Stimulated activated CD4-positive, alpha-beta T cell treated with anti-CD3 and anti-CD28 coated beads, Interleukin-12 subunit alpha, Interleukin-12 subunit beta, amount 100 ng/mL, for 48 hours (primary cell): ENCODE measurements at regions not wholly inside any gene's neighbourhood (a gene's known extent, or its start where the extent isn't known, plus 50 kb on each side); places are given as distances from the start of the nearest gene placed in this dataset.

ENCODE experiments used
- DNase-seq, 3 donors: peaks; one replicate each; pipeline ENCODE4 v3.0.0-alpha.2; 2020; ENCODE audit warnings: low read depth in 2 of 3, low spot score in 1 of 3

DNA sequence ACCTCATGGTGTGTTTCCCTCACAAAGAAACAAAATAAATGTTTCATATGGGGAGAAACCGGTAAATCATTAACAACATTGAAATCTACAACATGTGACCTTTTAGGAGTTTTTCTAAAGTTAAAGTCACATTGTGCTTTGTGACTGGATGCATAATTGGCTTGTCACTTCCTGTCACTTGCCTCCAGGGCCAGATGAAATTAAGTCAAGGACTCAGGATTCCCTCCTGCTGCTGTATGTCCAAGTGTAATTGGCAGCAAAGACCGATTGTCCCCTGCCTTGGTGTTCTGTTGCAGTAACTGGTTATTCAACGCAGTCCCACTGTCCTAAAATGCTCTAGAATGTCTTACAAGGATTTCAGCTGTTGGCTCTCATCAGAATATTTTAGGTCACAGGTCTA, 448.2 kb downstream of the LIG4 start:
- DNase-seq: no peak

DNA sequence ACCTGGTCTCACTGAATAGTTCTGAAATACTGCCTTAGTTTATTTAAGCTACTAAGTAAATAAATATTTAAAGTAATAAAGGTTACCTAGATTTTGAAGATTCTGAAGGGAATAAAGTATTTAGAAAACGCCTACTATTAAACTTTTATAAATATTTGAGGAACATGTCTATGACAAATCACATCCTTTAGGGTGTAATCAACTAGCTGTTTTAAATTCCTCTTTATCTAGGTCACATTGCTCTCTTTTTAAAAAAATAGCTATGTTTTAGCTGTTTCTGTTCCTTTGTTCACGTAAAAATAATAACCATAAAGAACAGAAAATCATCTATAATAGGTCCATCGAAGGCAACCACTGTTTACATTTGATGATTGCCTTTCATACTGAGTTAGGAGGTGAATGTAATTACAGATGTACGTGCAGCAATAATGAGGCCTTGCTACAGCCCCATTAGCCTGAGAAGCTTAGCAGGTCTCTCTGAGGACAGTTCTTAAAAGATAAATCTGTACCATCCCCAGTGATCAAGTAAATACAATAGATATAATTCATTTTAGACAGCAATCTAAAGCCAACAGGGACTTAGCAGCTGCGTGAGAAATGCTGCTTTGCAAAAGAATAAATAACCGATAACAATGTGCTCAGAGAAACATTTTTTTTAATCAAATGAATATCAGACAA, 449.5 kb downstream of the LIG4 start:
- DNase-seq: no peak

DNA sequence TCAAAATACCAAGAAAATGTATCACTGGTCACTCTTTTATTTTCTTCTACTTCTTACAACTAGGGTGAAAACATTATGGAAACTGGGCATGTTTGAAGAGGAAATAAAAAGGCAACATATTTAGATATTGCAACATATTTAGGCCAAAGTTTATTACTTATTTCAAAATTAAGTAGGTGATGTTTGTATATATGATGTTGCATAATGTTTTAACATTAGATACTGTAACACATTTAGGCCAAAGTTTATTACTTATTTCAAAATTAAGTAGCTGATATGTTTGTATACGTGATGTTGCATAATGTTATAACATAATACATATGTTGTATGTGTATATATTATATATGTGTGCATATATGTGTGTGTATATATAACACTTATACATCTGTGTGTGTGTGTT, 451.3 kb downstream of the LIG4 start:
- DNase-seq: no peak

DNA sequence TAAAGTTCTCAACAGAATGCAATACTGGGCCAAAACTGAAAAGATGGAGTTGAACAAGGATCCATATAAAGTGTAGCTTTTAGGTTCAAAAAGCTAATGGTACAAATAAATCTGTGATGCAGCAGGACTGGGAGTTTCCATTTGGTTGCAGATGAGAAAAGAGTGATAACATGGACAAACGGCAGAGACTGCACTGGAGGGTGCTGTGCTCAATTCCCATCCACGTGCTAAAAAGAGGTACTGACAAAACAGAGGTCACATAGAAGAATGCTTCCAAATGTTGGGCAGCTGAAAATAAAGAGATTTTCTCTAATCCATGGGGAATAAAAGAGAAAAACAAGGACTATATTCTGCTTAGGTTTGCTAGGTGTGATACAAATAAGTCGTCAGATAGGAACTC, 461.6 kb downstream of the LIG4 start:
- DNase-seq: no peak

DNA sequence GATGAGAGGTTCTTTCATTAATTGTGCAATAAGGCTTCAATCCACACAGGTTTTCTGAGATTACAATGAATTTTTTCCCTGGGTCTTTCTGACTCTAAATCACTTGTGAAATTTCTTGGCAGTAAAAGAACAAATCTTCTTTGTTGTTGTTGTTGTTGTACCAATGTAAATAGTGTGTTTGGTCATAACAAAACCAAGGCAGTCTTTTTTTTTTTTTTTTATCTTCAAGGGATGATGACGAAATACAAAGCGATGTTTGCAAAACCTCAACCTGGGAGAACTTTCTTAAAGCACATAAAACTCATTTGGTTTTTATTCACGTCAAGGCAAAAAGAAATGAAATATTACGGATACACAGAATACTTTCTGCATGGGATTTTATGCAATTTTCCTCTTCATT, 462.0 kb downstream of the LIG4 start:
- DNase-seq: no peak

DNA sequence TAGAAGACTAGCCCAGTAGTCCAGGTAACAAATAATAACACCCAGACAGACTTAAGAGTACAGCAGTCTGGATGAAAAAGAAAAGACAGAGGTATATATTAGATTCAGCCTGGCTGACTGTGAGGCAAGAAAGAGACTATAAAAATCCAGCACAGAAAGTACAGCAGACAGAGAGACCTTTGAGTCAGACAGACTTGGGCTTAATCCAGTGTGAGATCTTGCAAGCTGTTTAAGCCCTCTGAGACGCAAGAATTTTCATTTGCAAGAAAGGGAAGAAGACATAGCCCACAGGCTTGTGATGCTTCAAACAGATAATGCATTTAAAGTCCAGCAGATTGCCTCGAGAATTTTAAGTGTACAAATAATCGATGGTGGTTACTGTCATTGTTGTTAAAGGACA, 471.4 kb downstream of the LIG4 start:
- DNase-seq: no peak

DNA sequence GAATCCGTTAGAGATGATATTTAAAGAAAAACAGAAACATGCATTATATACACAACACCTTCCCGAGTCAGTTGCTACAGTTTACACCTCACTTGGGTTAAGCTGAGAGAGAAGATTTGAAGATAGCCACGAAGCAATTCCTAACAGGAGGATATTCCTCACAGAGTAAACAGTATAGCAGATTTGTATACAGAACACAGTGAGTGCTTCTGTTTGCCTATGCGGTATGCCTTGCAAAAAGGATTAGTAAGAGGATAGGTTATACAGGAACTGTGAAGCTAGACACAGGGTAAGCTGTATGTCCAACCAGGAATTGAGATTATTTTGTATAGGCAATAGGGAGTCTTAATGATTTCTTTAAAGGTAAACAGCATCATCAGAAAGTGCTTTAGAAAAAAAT, 471.8 kb downstream of the LIG4 start:
- DNase-seq: no peak

DNA sequence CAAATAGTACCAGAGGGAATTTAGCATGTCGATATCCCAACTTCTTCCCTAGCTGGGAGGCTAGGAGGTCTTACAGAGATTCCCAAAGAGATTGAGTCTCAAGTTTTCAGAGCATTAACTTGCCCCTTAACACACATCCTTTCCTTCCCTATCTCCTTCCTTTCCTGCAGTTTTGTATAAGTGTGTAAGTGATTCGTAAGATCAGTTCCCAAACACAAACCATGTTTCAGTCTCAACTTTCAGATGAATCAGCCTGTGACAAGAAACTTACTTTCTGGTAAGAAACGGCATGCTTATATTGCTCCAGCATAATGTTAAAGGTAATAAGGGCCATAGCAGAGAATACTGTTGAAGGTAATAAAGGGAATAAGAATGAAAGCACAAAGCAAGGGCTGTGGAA, 472.2 kb downstream of the LIG4 start:
- no peak for DNase-seq

DNA sequence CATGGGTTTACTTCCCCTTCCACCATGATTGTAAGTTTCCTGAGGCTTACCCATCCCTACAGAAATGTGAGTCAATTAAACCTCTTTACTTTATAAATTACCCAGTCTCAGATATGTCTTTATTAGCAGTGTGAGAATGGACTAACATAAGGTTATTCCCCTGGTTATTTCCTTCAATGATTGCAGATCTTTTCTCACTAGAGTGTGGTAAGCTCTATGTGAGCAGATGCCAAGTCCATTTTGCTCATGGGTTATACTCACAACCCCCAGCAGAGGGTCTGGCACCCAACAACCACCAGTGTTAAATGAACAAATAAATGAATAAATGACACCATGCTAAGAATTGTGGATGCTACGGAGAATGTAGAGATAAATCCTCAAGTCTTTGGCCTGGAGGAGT, 472.8 kb downstream of the LIG4 start:
- no peak for DNase-seq

DNA sequence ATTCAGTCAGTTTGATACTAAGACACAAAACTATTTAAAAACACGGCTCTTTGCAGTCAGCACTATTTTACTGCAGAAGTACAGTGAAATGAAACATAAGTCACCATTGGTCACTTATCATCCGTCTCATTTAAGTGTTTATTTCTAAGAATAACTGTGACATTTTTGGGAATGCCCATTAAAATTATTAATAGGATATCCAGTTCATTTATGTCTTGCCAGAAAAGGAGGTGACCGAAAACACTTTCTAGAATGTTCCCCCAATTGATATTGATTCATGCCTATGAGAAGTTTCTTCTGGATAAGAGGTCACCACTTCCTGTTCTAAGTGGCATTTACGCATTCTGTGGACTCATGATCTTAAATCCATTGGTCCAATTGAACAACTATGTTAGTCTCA, 477.3 kb downstream of the LIG4 start:
- no peak for DNase-seq

DNA sequence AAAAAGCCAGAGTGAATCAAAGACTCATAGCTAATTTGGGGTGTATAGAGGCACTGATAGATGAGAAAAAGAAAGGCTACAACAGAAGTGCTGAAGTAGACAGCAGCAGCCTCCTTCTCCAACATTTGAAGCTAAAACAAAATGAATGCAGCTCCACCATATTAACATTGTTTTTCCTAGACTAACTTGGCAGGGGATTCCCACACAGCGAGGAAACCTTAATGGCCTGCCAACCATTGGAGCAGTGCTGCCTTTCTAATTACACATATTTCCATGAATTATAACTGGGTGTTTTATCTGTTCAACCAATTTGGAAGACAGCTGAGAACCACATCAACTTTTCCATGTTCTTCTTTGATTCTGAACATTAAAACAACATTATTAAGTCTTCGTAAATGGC, 478.6 kb downstream of the LIG4 start:
- DNase-seq: no peak

DNA sequence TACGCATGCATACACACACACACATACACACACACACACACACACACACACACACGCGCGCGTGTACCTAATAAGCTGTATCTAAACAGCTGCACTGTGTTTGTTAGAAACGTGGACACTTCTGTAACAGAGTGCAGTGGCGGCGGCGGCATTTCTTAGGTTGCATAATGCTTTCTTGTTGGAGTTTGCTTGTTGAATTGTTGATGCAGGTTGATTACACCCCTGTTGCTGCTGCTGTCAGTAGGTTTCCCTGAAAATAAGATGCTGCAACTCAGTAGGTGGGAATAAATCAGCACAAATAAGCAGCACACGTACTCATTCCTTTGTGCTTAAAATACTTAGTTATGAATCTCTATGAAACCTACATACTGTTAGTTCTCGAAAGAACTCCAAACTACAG, 479.2 kb downstream of the LIG4 start:
- DNase-seq: no peak

DNA sequence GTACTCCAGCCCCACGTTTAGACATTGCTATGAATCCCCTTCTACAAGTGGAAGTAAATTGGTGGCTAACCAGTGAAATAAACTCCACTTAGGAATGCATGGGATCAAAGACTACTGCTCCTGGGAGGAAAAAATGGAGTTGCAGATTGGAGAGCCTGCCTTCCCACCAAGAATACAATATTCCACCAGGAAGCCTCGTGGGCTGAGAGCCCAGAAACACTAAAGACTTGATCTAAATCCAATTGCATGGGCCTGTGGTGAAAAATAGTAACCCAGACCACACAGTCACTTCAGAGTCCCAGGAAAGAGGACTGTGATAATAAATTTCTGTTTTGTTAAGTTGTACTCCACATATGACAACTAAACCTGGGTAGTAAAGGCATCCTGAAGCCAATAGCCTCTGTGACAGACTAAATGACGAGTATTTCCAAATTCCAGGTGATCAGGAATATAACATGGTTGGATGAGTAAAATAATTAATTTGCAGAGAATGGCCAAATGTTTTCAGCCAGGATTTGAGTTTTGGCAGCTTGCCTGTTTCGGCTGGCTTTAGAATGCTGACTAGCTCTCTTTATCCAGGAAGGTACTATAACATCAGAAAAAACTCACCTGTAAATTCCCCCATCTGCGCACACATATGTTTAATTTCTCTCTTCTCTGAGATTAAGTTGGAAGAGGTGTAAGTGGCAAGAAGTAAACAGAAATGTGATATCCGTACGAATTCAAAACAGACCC, 480.3 kb downstream of the LIG4 start:
- no peak for DNase-seq

DNA sequence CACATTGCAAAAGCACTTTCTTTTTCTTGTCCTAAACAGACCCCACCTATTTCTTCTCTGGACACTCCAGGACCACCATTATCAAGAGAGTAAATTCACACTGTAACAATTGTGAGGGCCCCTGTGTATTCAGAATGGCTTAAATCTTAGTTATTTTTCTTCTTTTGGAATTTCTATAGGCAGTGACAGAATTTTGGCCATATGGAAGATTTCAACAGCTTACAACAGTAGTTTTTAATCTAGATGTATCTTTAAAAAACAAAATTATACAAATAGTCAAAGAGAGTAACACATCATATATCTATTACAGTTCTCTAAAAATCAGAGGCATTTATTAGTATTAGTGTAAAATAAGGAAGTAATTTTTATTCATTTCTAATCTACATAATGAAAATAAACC, 482.1 kb downstream of the LIG4 start:
- no peak for DNase-seq

DNA sequence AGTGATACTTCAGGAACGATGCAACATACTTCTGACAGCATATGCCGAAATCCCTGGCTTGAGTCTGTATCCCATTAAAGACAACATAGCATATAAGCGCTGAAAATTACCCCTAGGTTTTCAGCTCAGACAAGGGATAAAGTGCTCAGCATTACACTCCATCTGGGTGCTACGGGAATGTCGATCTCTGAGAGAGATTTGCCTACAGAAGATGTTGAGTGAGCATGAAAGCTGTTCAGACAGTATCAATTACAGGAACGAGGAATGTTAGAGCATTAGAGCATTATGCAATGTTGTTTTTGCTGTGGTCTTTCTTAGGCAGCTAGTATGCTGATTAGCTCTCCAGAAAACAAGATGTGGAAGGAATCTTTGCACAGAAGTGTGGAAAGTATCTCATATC, 484.5 kb downstream of the LIG4 start:
- no peak for DNase-seq

DNA sequence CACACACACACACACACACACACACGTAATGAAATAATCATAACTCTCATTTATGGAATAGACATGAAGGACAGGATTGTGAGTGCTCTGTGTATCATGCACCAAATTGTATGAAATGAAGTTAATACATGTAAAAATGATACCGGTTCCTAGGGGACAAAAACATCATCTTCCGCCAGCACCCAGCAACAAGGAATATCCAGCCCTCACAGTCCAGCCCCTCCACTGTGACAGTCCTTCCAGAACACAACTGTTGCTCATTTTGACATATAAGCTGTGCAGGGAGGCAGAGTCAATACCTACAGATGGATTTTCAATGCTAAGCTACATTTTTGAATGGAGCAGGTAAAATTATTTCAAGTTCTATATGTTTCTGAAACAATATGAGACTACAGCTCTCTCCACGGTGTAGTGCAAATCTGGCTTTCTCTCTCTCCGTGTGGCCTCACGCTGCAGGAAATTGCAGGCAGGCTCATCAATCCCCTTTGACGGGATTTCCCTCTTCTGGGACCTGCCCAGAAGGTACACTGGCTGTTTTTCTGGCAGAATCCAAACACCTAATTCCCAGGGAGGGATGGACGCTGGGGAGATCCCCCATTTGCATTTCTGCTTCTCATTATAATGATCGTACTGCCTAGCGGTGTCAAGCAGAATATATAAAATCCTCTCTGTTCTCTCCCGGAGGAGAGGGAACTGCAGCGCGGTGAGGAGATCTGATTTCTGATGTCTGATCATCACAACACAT, 494.0 kb downstream of the LIG4 start:
- no peak for DNase-seq

DNA sequence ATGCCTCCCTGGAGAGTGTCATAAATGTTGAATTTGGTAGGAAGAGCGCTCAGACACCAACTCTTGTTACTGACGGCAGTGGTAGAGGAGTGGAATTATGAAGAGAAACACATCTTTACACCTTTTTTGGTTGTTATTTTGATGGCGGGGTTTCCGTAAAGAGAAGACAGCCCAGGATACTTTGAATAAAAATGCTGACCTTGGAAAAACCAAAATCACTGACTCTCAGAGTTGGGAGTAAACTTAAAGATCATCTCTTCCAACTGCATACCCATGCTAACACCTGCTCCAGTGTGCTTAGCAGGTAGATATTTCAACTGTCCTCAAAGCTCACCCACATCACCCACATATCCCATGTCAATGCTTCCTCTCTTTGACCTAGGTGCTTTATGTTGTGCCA, 498.6 kb downstream of the LIG4 start:
- DNase-seq: no peak

DNA sequence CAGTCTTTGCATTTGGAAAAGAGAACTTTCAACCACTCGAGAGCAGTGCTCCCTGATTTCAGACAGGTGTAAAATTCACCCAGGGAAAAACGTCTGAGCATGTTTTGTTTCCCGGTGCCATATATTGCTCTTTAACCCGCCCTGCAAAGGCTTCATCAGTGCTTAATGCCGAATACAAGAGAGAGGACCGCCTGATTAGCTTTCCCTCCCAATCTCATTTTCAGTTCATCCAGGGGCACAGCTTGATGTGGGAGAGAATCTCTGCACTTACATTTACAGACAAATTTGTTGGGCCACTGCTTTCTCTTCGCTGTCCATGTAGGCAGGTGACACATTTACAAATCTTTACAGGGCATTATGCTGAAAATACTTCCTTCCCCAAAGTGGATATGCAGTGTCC, 499.1 kb downstream of the LIG4 start:
- no peak for DNase-seq

DNA sequence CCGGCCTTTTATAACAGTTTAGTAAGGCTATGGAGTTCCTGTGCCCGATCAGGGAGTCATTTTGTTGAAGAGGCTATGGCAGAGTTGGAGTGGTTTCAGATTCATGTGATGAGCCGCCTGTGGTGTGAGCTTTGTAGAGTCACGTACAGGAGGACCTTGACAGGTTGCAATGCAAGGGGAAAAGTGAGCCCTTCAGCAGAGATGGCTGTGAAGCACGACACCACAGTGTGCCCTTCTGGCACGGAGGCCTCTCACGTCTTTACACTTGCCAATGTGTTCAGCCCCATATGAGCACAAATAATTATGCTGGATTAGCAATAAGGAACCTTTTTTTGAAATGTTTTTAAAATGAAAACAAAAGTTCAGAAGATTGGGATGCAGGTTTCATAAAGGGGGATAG, 499.8 kb downstream of the LIG4 start:
- DNase-seq: no peak

DNA sequence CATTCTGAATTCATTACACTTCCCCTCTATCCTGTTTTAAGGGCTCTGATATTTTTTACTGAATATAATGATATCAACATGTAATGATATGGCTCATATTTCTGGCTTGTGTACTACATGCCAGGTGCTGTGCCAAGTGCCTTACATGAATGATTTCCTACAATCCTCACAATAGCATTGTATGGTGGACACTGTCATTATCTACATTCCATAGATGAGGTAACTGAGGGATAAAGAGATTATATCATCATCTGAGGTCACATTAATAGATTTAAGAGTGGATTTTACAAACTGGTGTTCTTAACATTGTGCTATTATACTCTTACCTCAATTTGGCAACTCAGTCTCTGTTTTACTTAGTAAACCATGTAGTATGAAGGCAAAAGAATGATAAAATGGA, 502.0 kb downstream of the LIG4 start:
- no peak for DNase-seq

DNA sequence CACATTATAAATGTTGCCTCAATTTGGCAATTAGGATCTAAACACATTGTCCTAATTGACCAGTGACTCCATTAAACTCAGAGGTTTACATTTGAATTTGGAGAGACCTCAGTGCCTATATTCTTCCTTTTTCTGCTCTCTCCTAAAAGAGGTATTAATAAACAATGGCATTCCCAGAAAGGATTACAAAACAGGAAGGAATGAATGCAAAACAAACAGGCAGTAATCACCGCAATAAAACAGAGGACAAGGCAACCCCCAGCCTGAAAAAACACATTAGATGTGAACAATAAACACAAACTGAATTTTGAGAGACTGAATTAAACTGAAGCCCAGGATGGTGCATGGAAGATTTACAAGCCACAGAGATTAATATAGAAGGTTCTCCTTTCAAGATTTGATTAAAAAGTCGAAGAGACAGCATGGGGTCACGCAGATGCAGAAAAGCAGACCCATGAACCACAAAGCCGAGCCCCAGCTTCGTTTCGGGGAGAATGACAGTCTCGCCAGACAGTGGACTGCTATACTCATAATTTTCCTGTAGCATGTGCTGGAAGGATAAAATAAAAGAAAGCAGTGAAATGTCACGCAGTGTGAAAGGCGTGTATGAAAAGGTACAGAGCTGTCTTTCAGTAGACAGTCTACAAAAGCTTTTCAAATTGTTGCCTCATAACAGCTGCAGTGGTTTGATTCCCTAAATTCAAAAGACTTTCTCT, 503.0 kb downstream of the LIG4 start:
- no peak for DNase-seq

DNA sequence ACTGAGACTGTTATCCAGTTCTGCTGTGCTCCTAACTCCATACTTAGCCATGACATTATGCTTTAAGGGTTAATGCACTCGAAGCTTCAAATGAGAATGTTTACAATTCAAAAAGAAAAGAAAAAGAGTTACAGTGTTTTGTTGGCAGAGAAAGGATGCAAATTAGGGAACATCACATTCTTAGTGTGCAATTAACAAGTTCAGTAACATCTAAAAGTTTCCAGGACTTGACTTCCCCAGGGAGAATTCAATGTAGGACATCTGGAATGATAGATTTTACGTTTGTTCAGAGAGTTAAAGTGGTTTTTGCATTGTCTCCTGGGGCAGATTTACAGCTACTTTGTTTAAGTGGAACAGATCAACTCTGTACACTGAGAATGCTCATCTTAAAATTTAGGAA, 525.2 kb downstream of the LIG4 start:
- DNase-seq: no peak
